Retinal pigment epithelial cell (primary cell): ENCODE measurements at regions not wholly inside any gene's neighbourhood (a gene's known extent, or its start where the extent isn't known, plus 50 kb on each side); places are given as distances from the start of the nearest gene placed in this dataset.

Experiments
- DNase-seq: peaks from one replicate; pipeline ENCODE4 v3.0.0-alpha.2; 2010; ENCODE audit warnings: low read depth
- H3K4me3 ChIP-seq: 2 replicates; pipeline ENCODE4 v1.5.1; 2011; ENCODE audit warnings: mild to moderate bottlenecking, low read length, control low read depth, moderate library complexity
- TF ChIP-seq, protein P1 (sequence below): conservative IDR thresholded peaks from 2 replicates; pipeline ENCODE4 v1.5.1; 2011; ENCODE audit warnings: low read depth, low read length, control low read depth, inconsistent platforms

DNA sequence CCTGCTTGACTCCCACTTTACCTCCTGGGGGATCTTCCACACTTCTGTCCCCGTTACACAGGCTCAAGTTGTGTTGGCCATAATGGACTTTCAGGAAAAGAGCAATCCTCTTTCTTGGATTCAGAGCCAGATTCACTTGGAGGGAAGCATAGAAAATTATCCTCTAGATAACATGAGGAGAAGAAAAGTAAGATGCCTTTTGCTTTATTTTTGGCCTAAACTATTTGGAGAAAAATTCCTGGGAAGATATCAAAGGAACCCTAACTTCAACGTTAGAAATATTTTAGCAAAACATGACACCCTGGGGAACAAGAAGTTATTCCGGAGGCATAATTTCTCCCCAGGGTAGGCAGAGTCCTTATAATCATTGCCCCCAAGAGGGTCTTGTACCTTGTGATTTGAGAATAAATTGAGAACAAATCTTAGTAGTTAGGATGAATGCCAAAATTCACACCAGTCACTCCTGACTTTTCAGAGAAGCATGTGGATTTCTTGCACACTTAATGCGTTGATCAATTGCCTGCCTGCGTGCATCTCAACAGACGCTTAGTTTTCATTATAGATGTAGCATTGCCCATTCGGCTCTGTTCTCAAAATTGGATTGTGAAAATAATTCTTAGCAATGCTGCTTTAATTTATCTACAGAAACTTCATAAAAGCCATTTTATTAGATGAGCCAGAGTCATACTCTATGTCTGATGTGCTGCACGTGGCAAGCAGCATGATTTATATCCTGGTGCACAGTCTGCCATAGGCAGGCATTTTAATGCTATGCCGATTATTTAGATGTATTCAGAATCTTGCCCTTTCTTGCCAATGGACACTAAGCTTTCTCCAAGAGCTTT lies 224.4 kb downstream of the C7orf25 start:
- TF ChIP-seq, protein P1, sequence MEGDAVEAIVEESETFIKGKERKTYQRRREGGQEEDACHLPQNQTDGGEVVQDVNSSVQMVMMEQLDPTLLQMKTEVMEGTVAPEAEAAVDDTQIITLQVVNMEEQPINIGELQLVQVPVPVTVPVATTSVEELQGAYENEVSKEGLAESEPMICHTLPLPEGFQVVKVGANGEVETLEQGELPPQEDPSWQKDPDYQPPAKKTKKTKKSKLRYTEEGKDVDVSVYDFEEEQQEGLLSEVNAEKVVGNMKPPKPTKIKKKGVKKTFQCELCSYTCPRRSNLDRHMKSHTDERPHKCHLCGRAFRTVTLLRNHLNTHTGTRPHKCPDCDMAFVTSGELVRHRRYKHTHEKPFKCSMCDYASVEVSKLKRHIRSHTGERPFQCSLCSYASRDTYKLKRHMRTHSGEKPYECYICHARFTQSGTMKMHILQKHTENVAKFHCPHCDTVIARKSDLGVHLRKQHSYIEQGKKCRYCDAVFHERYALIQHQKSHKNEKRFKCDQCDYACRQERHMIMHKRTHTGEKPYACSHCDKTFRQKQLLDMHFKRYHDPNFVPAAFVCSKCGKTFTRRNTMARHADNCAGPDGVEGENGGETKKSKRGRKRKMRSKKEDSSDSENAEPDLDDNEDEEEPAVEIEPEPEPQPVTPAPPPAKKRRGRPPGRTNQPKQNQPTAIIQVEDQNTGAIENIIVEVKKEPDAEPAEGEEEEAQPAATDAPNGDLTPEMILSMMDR = no peak

DNA sequence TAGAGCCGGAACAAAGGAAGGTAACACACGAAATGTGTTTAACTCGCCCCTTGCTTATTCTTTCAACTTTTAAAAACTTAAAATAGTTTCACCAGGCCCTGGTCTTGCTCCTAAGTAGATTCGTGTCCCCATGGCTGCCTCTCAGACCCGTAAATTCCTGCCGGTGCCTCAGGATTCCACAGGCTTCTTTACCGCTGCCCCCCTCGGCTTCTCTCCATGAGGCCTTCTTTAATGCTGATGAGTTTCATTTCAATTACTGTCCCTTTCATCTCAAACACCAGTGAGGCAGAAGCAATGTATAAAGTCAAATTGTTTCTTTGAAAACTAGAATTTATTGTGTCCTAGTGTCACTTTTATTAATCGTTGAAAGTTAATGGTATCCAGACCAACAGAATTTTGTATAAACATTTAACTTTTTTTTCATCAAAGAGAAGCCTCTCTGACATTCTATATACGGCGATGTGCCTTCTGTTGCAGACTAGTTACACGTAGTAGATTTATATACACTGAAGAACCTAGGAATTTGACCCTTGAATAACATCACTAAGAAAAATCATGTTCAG lies 225.2 kb downstream of the C7orf25 start:
- H3K4me3 ChIP-seq = no peak overlapping the region
- TF ChIP-seq, protein P1 = no peak
- no peak for DNase-seq

More for the DNA sequence above, 224.4 kb downstream of the C7orf25 start:
- no peak overlapping the region for H3K4me3 ChIP-seq
- no peak for DNase-seq

DNA sequence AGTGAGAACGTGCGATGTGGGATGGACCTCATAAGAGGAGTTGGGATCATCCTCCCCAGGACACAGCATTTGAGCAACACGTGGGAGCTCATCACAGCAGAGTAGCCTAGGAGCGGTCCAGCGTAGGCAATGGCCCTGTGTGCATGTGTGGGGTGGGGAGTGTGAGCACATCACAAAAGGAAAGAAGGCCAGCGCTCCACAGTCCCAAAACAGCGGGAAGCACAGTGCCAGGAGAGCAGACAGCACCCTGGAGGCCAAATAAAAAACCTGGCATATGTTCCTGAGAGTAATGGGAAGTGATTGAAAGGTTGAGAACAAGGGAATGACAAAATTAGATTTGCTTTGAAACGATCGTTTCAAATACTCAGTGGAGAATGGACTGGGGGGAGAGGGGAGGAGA lies 226.0 kb downstream of the C7orf25 start:
- TF ChIP-seq, protein P1 = no peak
- H3K4me3 ChIP-seq = no peak overlapping the region
- no peak for DNase-seq

DNA sequence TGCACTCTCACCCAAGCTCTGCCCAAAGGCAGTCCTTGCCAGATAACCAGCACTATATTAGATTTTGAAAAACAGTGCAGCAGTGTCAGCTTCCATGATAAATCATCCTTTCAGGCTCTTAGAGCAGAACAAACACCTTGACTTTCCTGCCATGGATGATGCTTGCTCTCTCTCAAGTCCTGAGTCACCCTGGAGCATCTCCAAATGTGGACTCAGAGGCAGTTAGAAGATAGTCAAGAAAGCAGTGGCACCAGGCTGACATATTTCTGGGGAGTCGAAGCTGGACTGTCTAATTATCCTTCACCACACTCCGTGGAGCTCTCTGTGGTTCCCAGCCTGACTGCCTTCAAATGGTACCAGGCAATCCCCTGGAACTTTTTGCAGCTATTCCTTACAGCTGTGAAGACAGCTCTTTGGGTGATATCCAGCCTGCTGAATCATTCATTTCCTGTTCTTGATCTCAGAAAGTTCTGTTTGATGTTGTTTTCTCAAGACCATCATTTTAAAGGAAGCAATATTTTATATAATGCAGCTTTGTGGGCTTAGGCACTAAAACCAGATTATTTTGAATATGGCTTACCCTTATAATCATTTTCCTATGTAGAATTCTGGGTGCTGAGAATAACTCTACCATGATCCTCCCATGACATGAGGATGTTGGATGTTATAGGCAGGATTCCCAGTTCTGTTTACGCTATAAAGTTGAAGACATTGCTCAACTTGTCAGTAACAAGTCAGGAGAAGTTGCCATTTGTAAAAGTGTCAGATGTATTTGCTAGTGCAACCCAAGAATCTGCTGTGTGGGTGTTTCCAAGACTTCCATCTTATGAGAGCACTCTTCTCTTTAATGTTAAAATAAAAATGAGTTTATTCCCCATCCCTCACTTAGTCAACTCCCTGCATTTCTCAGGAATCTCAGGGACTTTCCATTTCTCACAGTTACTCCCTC lies 233.8 kb downstream of the C7orf25 start:
- TF ChIP-seq, protein P1 = no peak
- DNase-seq = peak; percentile 6

DNA sequence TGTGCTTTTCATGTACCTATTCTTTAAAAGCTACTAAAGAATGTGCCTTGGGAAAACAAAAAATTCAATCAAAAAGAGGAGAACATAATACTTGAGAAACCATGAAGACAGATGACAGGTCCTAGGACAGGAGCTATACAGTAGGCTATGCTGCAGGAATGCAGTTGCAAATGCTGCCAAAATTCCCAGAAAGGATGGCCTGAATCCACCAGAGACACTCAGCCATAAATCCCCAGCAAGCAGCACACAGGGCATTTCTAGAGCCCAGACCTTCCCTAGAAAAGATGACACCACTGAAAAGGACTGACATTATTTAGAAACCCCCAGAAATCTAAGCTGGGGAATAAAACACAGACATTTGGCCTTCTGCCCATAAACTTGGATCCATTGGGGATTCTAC lies 237.3 kb downstream of the C7orf25 start:
- no peak overlapping the region for H3K4me3 ChIP-seq
- no peak for DNase-seq
- TF ChIP-seq, protein P1 = no peak

More for the DNA sequence above, 233.8 kb downstream of the C7orf25 start:
- H3K4me3 ChIP-seq = no peak overlapping the region

DNA sequence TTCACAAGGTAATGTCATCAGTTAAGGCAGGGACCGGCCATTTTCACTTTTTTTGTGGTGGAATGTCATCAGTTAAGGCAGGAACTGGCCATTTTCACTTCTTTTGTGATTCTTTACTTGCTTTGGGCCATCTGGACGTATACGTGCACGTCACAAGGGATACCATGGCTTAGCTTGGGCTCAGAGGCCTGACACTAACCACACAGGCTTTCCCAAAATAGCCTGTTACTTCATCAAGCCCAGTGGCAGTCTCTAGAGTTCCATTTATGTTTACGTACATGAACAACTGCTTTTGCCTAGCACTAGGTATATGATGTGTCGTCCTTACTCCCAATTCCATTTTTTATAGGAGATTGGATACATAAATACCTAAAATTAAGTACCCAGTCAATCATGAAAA lies 237.9 kb downstream of the C7orf25 start:
- TF ChIP-seq, protein P1 = no peak
- no peak for DNase-seq
- no peak overlapping the region for H3K4me3 ChIP-seq
